ENCODE measurements at regions not wholly inside any gene's neighbourhood (a gene's known extent, or its start where the extent isn't known, plus 50 kb on each side); places are given as distances from the start of the nearest gene placed in this dataset.

GRCh38 chr4:36003051-36003450 lies 241.3 kb downstream of the ARAP2 start:
- BruUV-seq (replicated peaks) = no TSS peak
- H3K4me1 Mint-ChIP-seq (ENCODE audit: low read depth, unreplicated experiment) = no peaks in the 10 kb centered on the region
- H3K4me3 Mint-ChIP-seq (ENCODE audit: low read depth, unreplicated experiment) = no peak overlapping the region
- no peak for TF ChIP-seq CTCF (IDR thresholded peaks at IDR 0.05; ENCODE audit: unreplicated experiment)
- H3K9me3 Mint-ChIP-seq (ENCODE audit: low read depth, unreplicated experiment) = no peaks in the 10 kb centered on the region
- CTCF ChIA-PET = no interaction called here
- H3K27ac Mint-ChIP-seq (ENCODE audit: unreplicated experiment) = no peak overlapping the region
- no peak for DNase-seq
- no peaks in the 10 kb centered on the region for H3K36me3 Mint-ChIP-seq (ENCODE audit: insufficient read depth, unreplicated experiment)
- H3K27me3 Mint-ChIP-seq (ENCODE audit: unreplicated experiment) = no peaks in the 10 kb centered on the region
- intact Hi-C loops (cut with micrococcal nuclease; ENCODE audit: unreplicated experiment) = no loop called here

- BruUV-seq (replicated peaks) = no TSS peak
- H3K4me3 Mint-ChIP-seq (ENCODE audit: low read depth, unreplicated experiment) = no peak overlapping the region
- no peak for DNase-seq
These were observed 240.0 kb downstream of the ARAP2 start for GRCh38 chr4:36004204-36004851.

GRCh38 chr4:36006226-36006625 lies 238.1 kb downstream of the ARAP2 start:
- Mint-ChIP-seq H3K4me1 (ENCODE audit: low read depth, unreplicated experiment) (no peaks in the 10 kb centered on the region), H3K36me3 (ENCODE audit: insufficient read depth, unreplicated experiment) (no peaks in the 10 kb centered on the region), H3K27ac (ENCODE audit: unreplicated experiment) (no peak overlapping the region), H3K4me3 (ENCODE audit: low read depth, unreplicated experiment) (no peak overlapping the region), H3K27me3 (ENCODE audit: unreplicated experiment) (no peaks in the 10 kb centered on the region), H3K9me3 (ENCODE audit: low read depth, unreplicated experiment) (no peaks in the 10 kb centered on the region)
- intact Hi-C loops (cut with micrococcal nuclease; ENCODE audit: unreplicated experiment) = no loop called here
- CTCF ChIA-PET = no interaction called here
- TF ChIP-seq CTCF (IDR thresholded peaks at IDR 0.05; ENCODE audit: unreplicated experiment) = no peak
- BruUV-seq (replicated peaks) = no TSS peak
- no peak for DNase-seq

More at GRCh38 chr4:36004204-36004851, 240.0 kb downstream of the ARAP2 start:
- CTCF ChIA-PET = no interaction called here
- Mint-ChIP-seq H3K27me3 (ENCODE audit: unreplicated experiment) (no peaks in the 10 kb centered on the region), H3K36me3 (ENCODE audit: insufficient read depth, unreplicated experiment) (no peaks in the 10 kb centered on the region), H3K27ac (ENCODE audit: unreplicated experiment) (no peak overlapping the region), H3K9me3 (ENCODE audit: low read depth, unreplicated experiment) (no peaks in the 10 kb centered on the region), H3K4me1 (ENCODE audit: low read depth, unreplicated experiment) (no peaks in the 10 kb centered on the region)
- intact Hi-C loops (cut with micrococcal nuclease; ENCODE audit: unreplicated experiment) = no loop called here
- no peak for TF ChIP-seq CTCF (IDR thresholded peaks at IDR 0.05; ENCODE audit: unreplicated experiment)

GRCh38 chr4:36010397-36010929 lies 233.9 kb downstream of the ARAP2 start:
- TF ChIP-seq CTCF (IDR thresholded peaks at IDR 0.05; ENCODE audit: unreplicated experiment) = no peak
- H3K27ac Mint-ChIP-seq (ENCODE audit: unreplicated experiment) = no peak overlapping the region
- no TSS peak for BruUV-seq (replicated peaks)
- no peaks in the 10 kb centered on the region for H3K27me3 Mint-ChIP-seq (ENCODE audit: unreplicated experiment)
- intact Hi-C loops (cut with micrococcal nuclease; ENCODE audit: unreplicated experiment) = no loop called here
- H3K36me3 Mint-ChIP-seq (ENCODE audit: insufficient read depth, unreplicated experiment) = no peaks in the 10 kb centered on the region
- no peaks in the 10 kb centered on the region for H3K9me3 Mint-ChIP-seq (ENCODE audit: low read depth, unreplicated experiment)
- H3K4me1 Mint-ChIP-seq (ENCODE audit: low read depth, unreplicated experiment) = no peaks in the 10 kb centered on the region
- CTCF ChIA-PET = no interaction called here
- no peak for DNase-seq
- H3K4me3 Mint-ChIP-seq (ENCODE audit: low read depth, unreplicated experiment) = no peak overlapping the region

Measured in Calu3 (cell line).